Liver (tissue), 8 donors: ENCODE measurements at regions not wholly inside any gene's neighbourhood (a gene's known extent, or its start where the extent isn't known, plus 50 kb on each side); places are given as distances from the start of the nearest gene placed in this dataset.

ENCODE experiments used
- DNase-seq: peaks from one replicate; pipeline ENCODE4 v3.0.0-alpha.2; 2017; ENCODE audit warnings: low spot score
- H3K27ac ChIP-seq, 2 donors: one replicate each; pipeline ENCODE4 v1.7.0; 2013; ENCODE audit warnings: inconsistent platforms in 2 of 2, low read length in 2 of 2, control low read depth in 1 of 2, low read depth in 1 of 2, mild to moderate bottlenecking in 1 of 2
- H3K27me3 ChIP-seq, 4 donors: one replicate each; pipeline versions ENCODE4 v1.6.1 to v1.7.0; 2013; ENCODE audit warnings: low read length in 3 of 4, inconsistent platforms in 1 of 4, mild to moderate bottlenecking in 1 of 4, moderate library complexity in 1 of 4; ENCODE audit not compliant: control insufficient read depth in 4 of 4, insufficient read depth in 4 of 4
- H3K36me3 ChIP-seq, 4 donors: one replicate each; pipeline versions ENCODE4 v1.6.1 to v1.7.0; 2013; ENCODE audit warnings: low read length in 3 of 4, mild to moderate bottlenecking in 3 of 4, low read depth in 1 of 4, moderate library complexity in 1 of 4; ENCODE audit not compliant: control insufficient read depth in 4 of 4, insufficient read depth in 3 of 4
- H3K4me1 ChIP-seq, 4 donors: one replicate each; pipeline versions ENCODE4 v1.6.1 to v1.7.0; 2013; ENCODE audit warnings: low read length in 3 of 4, mild to moderate bottlenecking in 3 of 4, moderate library complexity in 1 of 4; ENCODE audit not compliant: control insufficient read depth in 4 of 4, insufficient read depth in 4 of 4
- H3K4me3 ChIP-seq, 3 donors: one replicate each; pipeline versions ENCODE4 v1.6.1 to v1.7.0; 2013; ENCODE audit warnings: low read length in 3 of 3, control low read depth in 1 of 3, low read depth in 1 of 3, mild to moderate bottlenecking in 1 of 3
- H3K9ac ChIP-seq, 2 donors: one replicate each; pipeline ENCODE4 v1.7.0; 2013; ENCODE audit warnings: low read length in 2 of 2, mild to moderate bottlenecking in 2 of 2, moderate library complexity in 2 of 2, control low read depth in 1 of 2, low read depth in 1 of 2
- H3K9me3 ChIP-seq, 4 donors: one replicate each; pipeline versions ENCODE4 v1.6.1 to v1.7.0; 2013; ENCODE audit warnings: low read length in 3 of 4; ENCODE audit not compliant: control insufficient read depth in 4 of 4
- CTCF ChIP-seq: fragments of 150-350 bp; IDR thresholded peaks from 2 replicates; pipeline ENCODE4 v1.5.1; 2017; ENCODE audit warnings: improper control_type of control experiment, low read depth, low read length; ENCODE audit not compliant: missing input control
- EGR1 ChIP-seq, 2 donors: IDR thresholded peaks; 2 replicates each; pipeline ENCODE4 v1.6.1; 2016 to 2018; ENCODE audit warnings: antibody characterized with exemption in 2 of 2, low read depth in 2 of 2
- FOXA1 ChIP-seq: IDR thresholded peaks from 2 replicates; pipeline ENCODE4 v1.6.1; 2016; ENCODE audit warnings: antibody characterized with exemption
- FOXA2 ChIP-seq: IDR thresholded peaks from 2 replicates; pipeline ENCODE4 v1.6.1; 2016; ENCODE audit warnings: antibody characterized with exemption
- GABPA ChIP-seq, 2 donors: IDR thresholded peaks in 1 of 2; conservative IDR thresholded peaks in 1 of 2; 2 replicates each; pipeline ENCODE4 v1.6.1; 2016; ENCODE audit warnings: antibody characterized with exemption in 2 of 2, mild to moderate bottlenecking in 1 of 2, moderate library complexity in 1 of 2
- HNF4A ChIP-seq, 2 donors: conservative IDR thresholded peaks; 2 replicates each; pipeline ENCODE4 v1.6.1; 2016; ENCODE audit warnings: antibody characterized with exemption in 2 of 2, mild to moderate bottlenecking in 2 of 2
- HNF4G ChIP-seq: IDR thresholded peaks from 2 replicates; pipeline ENCODE4 v1.6.1; 2016; ENCODE audit warnings: antibody characterized with exemption
- JUND ChIP-seq, 2 donors: IDR thresholded peaks; 2 replicates each; pipeline ENCODE4 v1.6.1; 2016; ENCODE audit warnings: antibody characterized with exemption in 2 of 2
- RAD21 ChIP-seq, 2 donors: IDR thresholded peaks; 2 replicates each; pipeline ENCODE4 v1.6.1; 2016; ENCODE audit warnings: antibody characterized with exemption in 2 of 2, mild to moderate bottlenecking in 2 of 2
- REST ChIP-seq: IDR thresholded peaks from 2 replicates; pipeline ENCODE4 v1.6.1; 2016; ENCODE audit warnings: antibody characterized with exemption, mild to moderate bottlenecking
- RXRA ChIP-seq, 2 donors: IDR thresholded peaks; 2 replicates each; pipeline ENCODE4 v1.6.1; 2017 to 2018; ENCODE audit warnings: antibody characterized with exemption in 2 of 2, mild to moderate bottlenecking in 1 of 2
- SP1 ChIP-seq: IDR thresholded peaks from 2 replicates; pipeline ENCODE4 v1.6.1; 2018; ENCODE audit warnings: antibody characterized with exemption, mild to moderate bottlenecking
- TAF1 ChIP-seq: conservative IDR thresholded peaks from 2 replicates; pipeline ENCODE4 v1.6.1; 2016; ENCODE audit warnings: antibody characterized with exemption, mild to moderate bottlenecking
- WGBS: extraction: QIAGEN DNeasy Blood & Tissue Kit; methylation state at CpG from one replicate; pipeline ENCODE4 v1.1.7; 2013; 5-methylcytosine and 5-hydroxymethylcytosine counted together
- TF ChIP-seq, protein P1 (sequence below): IDR thresholded peaks from 2 replicates; pipeline ENCODE4 v1.6.1; 2016; ENCODE audit warnings: antibody characterized with exemption
- TF ChIP-seq, protein P2 (sequence below): IDR thresholded peaks from 2 replicates; pipeline ENCODE4 v1.6.1; 2016; ENCODE audit warnings: antibody characterized with exemption
- TF ChIP-seq, protein P3 (sequence below): IDR thresholded peaks from 2 replicates; pipeline ENCODE4 v1.6.1; 2016; ENCODE audit warnings: antibody characterized with exemption
- donor health status: healthy.
- donor health status: healthy.
- donor health status: healthy.
- donor health status: healthy.
- donor health status: healthy.

DNA sequence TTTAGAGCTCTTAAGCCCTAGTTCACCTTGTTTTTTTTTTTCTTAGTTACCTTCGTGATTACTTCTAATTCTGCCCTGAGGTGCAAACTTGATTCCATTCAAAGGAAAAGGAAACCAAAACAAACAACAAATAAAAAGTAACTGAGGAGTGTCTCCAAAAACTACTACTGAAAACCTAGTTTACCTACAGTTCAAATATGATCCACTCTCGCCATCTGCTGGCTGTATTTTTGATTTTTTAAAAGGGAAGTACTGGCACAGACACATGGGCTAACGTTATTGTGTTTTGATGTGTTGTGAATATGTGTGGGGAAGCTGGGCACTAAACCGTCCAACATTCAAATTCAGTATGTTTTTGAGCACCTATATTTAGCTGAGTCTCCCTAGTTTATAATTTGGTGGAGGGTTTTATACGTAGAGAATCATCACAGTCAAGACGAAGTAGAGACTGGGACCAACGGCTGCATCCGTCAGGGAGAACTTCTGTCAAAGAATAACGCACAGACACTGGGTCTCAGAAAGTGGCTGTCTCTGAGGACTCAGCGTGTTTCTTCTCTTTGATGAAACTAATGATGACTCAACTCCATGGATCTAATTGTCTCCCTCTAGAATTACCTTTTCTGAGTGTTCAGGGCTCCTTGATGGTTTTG, 373.5 kb upstream of the BTBD3 start:
- no peaks in the 10 kb centered on the region for H3K27me3 ChIP-seq
- no peak overlapping the region for H3K9ac ChIP-seq
- 20% methylated on average over 10 of the region's 10 CpGs for WGBS
- no peaks in the 10 kb centered on the region for H3K9me3 ChIP-seq
- peaks cover 0 to 2% (median 0%) of the 10 kb centered on the region in 4 donors for H3K4me1 ChIP-seq
- no peak for DNase-seq
- no peak overlapping the region for H3K4me3 ChIP-seq
- peak; percentile 58 for TF ChIP-seq CTCF
- TF ChIP-seq TAF1: no peak
- peak; percentile 85 to 87 for TF ChIP-seq RAD21 (IDR thresholded peaks at IDR 0.05)
- no peak for TF ChIP-seq RXRA (IDR thresholded peaks at IDR 0.05)
- H3K27ac ChIP-seq: no peak overlapping the region
- H3K36me3 ChIP-seq: no peaks in the 10 kb centered on the region

DNA sequence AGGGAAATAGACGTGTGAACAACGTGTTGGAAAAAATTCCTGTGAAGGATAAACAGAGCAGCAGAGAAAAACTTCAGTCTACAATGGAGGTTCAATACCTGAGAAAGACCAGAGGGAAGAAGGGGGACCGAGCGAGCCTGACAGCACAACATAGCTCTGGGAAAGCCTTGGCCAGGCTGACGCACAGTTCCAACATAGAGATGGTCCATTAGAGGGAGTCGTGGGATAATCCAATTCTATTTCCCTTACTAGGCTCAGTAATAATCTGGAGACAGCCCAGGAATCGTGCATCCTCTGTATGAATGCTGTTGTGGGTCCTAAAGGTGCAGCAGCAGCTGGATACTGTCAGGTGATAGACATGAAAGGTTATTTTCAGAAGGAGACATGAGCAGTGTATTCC, 370.8 kb upstream of the BTBD3 start:
- no peak overlapping the region for H3K9ac ChIP-seq
- H3K36me3 ChIP-seq: no peaks in the 10 kb centered on the region
- H3K27ac ChIP-seq: no peak overlapping the region
- WGBS: 74% methylated on average over 7 of the region's 7 CpGs
- no peaks in the 10 kb centered on the region for H3K27me3 ChIP-seq
- no peak overlapping the region for H3K4me3 ChIP-seq
- peaks cover 0 to 11% (median 4%) of the 10 kb centered on the region in 4 donors for H3K4me1 ChIP-seq
- TF ChIP-seq, protein P1, sequence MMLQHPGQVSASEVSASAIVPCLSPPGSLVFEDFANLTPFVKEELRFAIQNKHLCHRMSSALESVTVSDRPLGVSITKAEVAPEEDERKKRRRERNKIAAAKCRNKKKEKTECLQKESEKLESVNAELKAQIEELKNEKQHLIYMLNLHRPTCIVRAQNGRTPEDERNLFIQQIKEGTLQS: no peak
- TF ChIP-seq HNF4A (conservative IDR thresholded peaks at IDR 0.05) (no peak), REST (no peak), FOXA1 (no peak), HNF4G (no peak), TAF1 (no peak), EGR1 (IDR thresholded peaks at IDR 0.05; ENCODE audit: low read depth in 2 of 2) (no peak), SP1 (no peak), CTCF (no peak), RXRA (IDR thresholded peaks at IDR 0.05) (no peak), GABPA (IDR thresholded peaks at IDR 0.05 in 1 of 2, conservative IDR thresholded peaks at IDR 0.05 in 1 of 2) (no peak), JUND (IDR thresholded peaks at IDR 0.05) (no peak), FOXA2 (no peak)
- TF ChIP-seq, protein P2, sequence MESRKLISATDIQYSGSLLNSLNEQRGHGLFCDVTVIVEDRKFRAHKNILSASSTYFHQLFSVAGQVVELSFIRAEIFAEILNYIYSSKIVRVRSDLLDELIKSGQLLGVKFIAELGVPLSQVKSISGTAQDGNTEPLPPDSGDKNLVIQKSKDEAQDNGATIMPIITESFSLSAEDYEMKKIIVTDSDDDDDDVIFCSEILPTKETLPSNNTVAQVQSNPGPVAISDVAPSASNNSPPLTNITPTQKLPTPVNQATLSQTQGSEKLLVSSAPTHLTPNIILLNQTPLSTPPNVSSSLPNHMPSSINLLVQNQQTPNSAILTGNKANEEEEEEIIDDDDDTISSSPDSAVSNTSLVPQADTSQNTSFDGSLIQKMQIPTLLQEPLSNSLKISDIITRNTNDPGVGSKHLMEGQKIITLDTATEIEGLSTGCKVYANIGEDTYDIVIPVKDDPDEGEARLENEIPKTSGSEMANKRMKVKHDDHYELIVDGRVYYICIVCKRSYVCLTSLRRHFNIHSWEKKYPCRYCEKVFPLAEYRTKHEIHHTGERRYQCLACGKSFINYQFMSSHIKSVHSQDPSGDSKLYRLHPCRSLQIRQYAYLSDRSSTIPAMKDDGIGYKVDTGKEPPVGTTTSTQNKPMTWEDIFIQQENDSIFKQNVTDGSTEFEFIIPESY: no peak
- TF ChIP-seq, protein P3, sequence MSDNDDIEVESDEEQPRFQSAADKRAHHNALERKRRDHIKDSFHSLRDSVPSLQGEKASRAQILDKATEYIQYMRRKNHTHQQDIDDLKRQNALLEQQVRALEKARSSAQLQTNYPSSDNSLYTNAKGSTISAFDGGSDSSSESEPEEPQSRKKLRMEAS: no peak
- no peak for DNase-seq
- H3K9me3 ChIP-seq: no peaks in the 10 kb centered on the region
